Liver (tissue), 8 donors: ENCODE measurements at regions not wholly inside any gene's neighbourhood (a gene's known extent, or its start where the extent isn't known, plus 50 kb on each side); places are given as distances from the start of the nearest gene placed in this dataset.

ENCODE experiments used
- DNase-seq: peaks from one replicate; pipeline ENCODE4 v3.0.0-alpha.2; 2017; ENCODE audit warnings: low spot score
- H3K27ac ChIP-seq, 2 donors: one replicate each; pipeline ENCODE4 v1.7.0; 2013; ENCODE audit warnings: inconsistent platforms in 2 of 2, low read length in 2 of 2, control low read depth in 1 of 2, low read depth in 1 of 2, mild to moderate bottlenecking in 1 of 2
- H3K27me3 ChIP-seq, 4 donors: one replicate each; pipeline versions ENCODE4 v1.6.1 to v1.7.0; 2013; ENCODE audit warnings: low read length in 3 of 4, inconsistent platforms in 1 of 4, mild to moderate bottlenecking in 1 of 4, moderate library complexity in 1 of 4; ENCODE audit not compliant: control insufficient read depth in 4 of 4, insufficient read depth in 4 of 4
- H3K36me3 ChIP-seq, 4 donors: one replicate each; pipeline versions ENCODE4 v1.6.1 to v1.7.0; 2013; ENCODE audit warnings: low read length in 3 of 4, mild to moderate bottlenecking in 3 of 4, low read depth in 1 of 4, moderate library complexity in 1 of 4; ENCODE audit not compliant: control insufficient read depth in 4 of 4, insufficient read depth in 3 of 4
- H3K4me1 ChIP-seq, 4 donors: one replicate each; pipeline versions ENCODE4 v1.6.1 to v1.7.0; 2013; ENCODE audit warnings: low read length in 3 of 4, mild to moderate bottlenecking in 3 of 4, moderate library complexity in 1 of 4; ENCODE audit not compliant: control insufficient read depth in 4 of 4, insufficient read depth in 4 of 4
- H3K4me3 ChIP-seq, 3 donors: one replicate each; pipeline versions ENCODE4 v1.6.1 to v1.7.0; 2013; ENCODE audit warnings: low read length in 3 of 3, control low read depth in 1 of 3, low read depth in 1 of 3, mild to moderate bottlenecking in 1 of 3
- H3K9ac ChIP-seq, 2 donors: one replicate each; pipeline ENCODE4 v1.7.0; 2013; ENCODE audit warnings: low read length in 2 of 2, mild to moderate bottlenecking in 2 of 2, moderate library complexity in 2 of 2, control low read depth in 1 of 2, low read depth in 1 of 2
- H3K9me3 ChIP-seq, 4 donors: one replicate each; pipeline versions ENCODE4 v1.6.1 to v1.7.0; 2013; ENCODE audit warnings: low read length in 3 of 4; ENCODE audit not compliant: control insufficient read depth in 4 of 4
- EGR1 ChIP-seq, 2 donors: IDR thresholded peaks; 2 replicates each; pipeline ENCODE4 v1.6.1; 2016 to 2018; ENCODE audit warnings: antibody characterized with exemption in 2 of 2, low read depth in 2 of 2
- FOXA1 ChIP-seq: IDR thresholded peaks from 2 replicates; pipeline ENCODE4 v1.6.1; 2016; ENCODE audit warnings: antibody characterized with exemption
- FOXA2 ChIP-seq: IDR thresholded peaks from 2 replicates; pipeline ENCODE4 v1.6.1; 2016; ENCODE audit warnings: antibody characterized with exemption
- GABPA ChIP-seq, 2 donors: IDR thresholded peaks in 1 of 2; conservative IDR thresholded peaks in 1 of 2; 2 replicates each; pipeline ENCODE4 v1.6.1; 2016; ENCODE audit warnings: antibody characterized with exemption in 2 of 2, mild to moderate bottlenecking in 1 of 2, moderate library complexity in 1 of 2
- HNF4A ChIP-seq, 2 donors: conservative IDR thresholded peaks; 2 replicates each; pipeline ENCODE4 v1.6.1; 2016; ENCODE audit warnings: antibody characterized with exemption in 2 of 2, mild to moderate bottlenecking in 2 of 2
- HNF4G ChIP-seq: IDR thresholded peaks from 2 replicates; pipeline ENCODE4 v1.6.1; 2016; ENCODE audit warnings: antibody characterized with exemption
- JUND ChIP-seq, 2 donors: IDR thresholded peaks; 2 replicates each; pipeline ENCODE4 v1.6.1; 2016; ENCODE audit warnings: antibody characterized with exemption in 2 of 2
- NR2F2 ChIP-seq: IDR thresholded peaks from 2 replicates; pipeline ENCODE4 v1.6.1; 2016; ENCODE audit warnings: antibody characterized with exemption
- RAD21 ChIP-seq, 2 donors: IDR thresholded peaks; 2 replicates each; pipeline ENCODE4 v1.6.1; 2016; ENCODE audit warnings: antibody characterized with exemption in 2 of 2, mild to moderate bottlenecking in 2 of 2
- RXRA ChIP-seq, 2 donors: IDR thresholded peaks; 2 replicates each; pipeline ENCODE4 v1.6.1; 2017 to 2018; ENCODE audit warnings: antibody characterized with exemption in 2 of 2, mild to moderate bottlenecking in 1 of 2
- SP1 ChIP-seq: IDR thresholded peaks from 2 replicates; pipeline ENCODE4 v1.6.1; 2018; ENCODE audit warnings: antibody characterized with exemption, mild to moderate bottlenecking
- TAF1 ChIP-seq: conservative IDR thresholded peaks from 2 replicates; pipeline ENCODE4 v1.6.1; 2016; ENCODE audit warnings: antibody characterized with exemption, mild to moderate bottlenecking
- YY1 ChIP-seq: IDR thresholded peaks from 2 replicates; pipeline ENCODE4 v1.6.1; 2016; ENCODE audit warnings: antibody characterized with exemption, mild to moderate bottlenecking
- WGBS: extraction: QIAGEN DNeasy Blood & Tissue Kit; methylation state at CpG from one replicate; pipeline ENCODE4 v1.1.7; 2013; 5-methylcytosine and 5-hydroxymethylcytosine counted together
- TF ChIP-seq, protein P1 (sequence below): IDR thresholded peaks from 2 replicates; pipeline ENCODE4 v1.6.1; 2016; ENCODE audit warnings: antibody characterized with exemption
- TF ChIP-seq, protein P2 (sequence below): IDR thresholded peaks from 2 replicates; pipeline ENCODE4 v1.6.1; 2016; ENCODE audit warnings: antibody characterized with exemption, mild to moderate bottlenecking
- TF ChIP-seq, protein P3 (sequence below): IDR thresholded peaks from 2 replicates; pipeline ENCODE4 v1.6.1; 2016; ENCODE audit warnings: antibody characterized with exemption
- TF ChIP-seq, protein P4 (sequence below): IDR thresholded peaks from 2 replicates; pipeline ENCODE4 v1.6.1; 2016; ENCODE audit warnings: antibody characterized with exemption
- TF ChIP-seq, protein P5 (sequence below): fragments of 150-350 bp; IDR thresholded peaks from 2 replicates; pipeline ENCODE4 v1.5.1; 2017; ENCODE audit warnings: improper control_type of control experiment, low read depth, low read length; ENCODE audit not compliant: missing input control
- donor health status: healthy.
- donor health status: healthy.
- donor health status: healthy.
- donor health status: healthy.
- donor health status: healthy.

DNA sequence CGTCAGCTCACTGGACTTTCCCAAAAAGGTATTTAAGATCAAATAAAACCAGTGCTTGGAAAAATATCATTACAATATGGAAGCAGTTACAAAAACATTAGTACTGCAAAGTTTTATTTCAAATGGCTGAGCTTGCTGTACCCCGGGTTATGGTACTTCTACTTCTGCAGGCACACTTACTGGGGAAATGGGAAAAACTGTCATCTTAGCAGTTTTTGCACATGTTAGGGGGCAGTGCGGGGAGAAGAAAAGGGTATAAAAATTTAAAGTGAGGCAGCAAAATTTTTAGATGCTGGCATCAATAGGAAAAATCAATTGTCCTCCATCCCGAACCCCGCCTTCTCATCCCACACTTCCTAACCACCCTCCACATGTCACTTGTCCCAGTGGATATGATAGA, 133.4 kb downstream of the ATG4C start:
- no peak overlapping the region for H3K27ac ChIP-seq
- H3K27me3 ChIP-seq: peaks cover 0 to 2% (median 0%) of the 10 kb centered on the region in 4 donors
- no peak overlapping the region for H3K9ac ChIP-seq
- TF ChIP-seq NR2F2 (no peak), RAD21 (IDR thresholded peaks at IDR 0.05) (no peak), HNF4A (conservative IDR thresholded peaks at IDR 0.05) (no peak), YY1 (no peak), GABPA (IDR thresholded peaks at IDR 0.05 in 1 of 2, conservative IDR thresholded peaks at IDR 0.05 in 1 of 2) (no peak), JUND (IDR thresholded peaks at IDR 0.05) (no peak), HNF4G (no peak), RXRA (IDR thresholded peaks at IDR 0.05) (no peak), FOXA2 (no peak), TAF1 (no peak), SP1 (no peak), FOXA1 (no peak), EGR1 (IDR thresholded peaks at IDR 0.05; ENCODE audit: low read depth in 2 of 2) (no peak)
- TF ChIP-seq, protein P1, sequence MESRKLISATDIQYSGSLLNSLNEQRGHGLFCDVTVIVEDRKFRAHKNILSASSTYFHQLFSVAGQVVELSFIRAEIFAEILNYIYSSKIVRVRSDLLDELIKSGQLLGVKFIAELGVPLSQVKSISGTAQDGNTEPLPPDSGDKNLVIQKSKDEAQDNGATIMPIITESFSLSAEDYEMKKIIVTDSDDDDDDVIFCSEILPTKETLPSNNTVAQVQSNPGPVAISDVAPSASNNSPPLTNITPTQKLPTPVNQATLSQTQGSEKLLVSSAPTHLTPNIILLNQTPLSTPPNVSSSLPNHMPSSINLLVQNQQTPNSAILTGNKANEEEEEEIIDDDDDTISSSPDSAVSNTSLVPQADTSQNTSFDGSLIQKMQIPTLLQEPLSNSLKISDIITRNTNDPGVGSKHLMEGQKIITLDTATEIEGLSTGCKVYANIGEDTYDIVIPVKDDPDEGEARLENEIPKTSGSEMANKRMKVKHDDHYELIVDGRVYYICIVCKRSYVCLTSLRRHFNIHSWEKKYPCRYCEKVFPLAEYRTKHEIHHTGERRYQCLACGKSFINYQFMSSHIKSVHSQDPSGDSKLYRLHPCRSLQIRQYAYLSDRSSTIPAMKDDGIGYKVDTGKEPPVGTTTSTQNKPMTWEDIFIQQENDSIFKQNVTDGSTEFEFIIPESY: no peak
- TF ChIP-seq, protein P2, sequence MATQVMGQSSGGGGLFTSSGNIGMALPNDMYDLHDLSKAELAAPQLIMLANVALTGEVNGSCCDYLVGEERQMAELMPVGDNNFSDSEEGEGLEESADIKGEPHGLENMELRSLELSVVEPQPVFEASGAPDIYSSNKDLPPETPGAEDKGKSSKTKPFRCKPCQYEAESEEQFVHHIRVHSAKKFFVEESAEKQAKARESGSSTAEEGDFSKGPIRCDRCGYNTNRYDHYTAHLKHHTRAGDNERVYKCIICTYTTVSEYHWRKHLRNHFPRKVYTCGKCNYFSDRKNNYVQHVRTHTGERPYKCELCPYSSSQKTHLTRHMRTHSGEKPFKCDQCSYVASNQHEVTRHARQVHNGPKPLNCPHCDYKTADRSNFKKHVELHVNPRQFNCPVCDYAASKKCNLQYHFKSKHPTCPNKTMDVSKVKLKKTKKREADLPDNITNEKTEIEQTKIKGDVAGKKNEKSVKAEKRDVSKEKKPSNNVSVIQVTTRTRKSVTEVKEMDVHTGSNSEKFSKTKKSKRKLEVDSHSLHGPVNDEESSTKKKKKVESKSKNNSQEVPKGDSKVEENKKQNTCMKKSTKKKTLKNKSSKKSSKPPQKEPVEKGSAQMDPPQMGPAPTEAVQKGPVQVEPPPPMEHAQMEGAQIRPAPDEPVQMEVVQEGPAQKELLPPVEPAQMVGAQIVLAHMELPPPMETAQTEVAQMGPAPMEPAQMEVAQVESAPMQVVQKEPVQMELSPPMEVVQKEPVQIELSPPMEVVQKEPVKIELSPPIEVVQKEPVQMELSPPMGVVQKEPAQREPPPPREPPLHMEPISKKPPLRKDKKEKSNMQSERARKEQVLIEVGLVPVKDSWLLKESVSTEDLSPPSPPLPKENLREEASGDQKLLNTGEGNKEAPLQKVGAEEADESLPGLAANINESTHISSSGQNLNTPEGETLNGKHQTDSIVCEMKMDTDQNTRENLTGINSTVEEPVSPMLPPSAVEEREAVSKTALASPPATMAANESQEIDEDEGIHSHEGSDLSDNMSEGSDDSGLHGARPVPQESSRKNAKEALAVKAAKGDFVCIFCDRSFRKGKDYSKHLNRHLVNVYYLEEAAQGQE: no peak
- TF ChIP-seq, protein P3, sequence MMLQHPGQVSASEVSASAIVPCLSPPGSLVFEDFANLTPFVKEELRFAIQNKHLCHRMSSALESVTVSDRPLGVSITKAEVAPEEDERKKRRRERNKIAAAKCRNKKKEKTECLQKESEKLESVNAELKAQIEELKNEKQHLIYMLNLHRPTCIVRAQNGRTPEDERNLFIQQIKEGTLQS: no peak
- TF ChIP-seq, protein P4, sequence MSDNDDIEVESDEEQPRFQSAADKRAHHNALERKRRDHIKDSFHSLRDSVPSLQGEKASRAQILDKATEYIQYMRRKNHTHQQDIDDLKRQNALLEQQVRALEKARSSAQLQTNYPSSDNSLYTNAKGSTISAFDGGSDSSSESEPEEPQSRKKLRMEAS: no peak
- TF ChIP-seq, protein P5, sequence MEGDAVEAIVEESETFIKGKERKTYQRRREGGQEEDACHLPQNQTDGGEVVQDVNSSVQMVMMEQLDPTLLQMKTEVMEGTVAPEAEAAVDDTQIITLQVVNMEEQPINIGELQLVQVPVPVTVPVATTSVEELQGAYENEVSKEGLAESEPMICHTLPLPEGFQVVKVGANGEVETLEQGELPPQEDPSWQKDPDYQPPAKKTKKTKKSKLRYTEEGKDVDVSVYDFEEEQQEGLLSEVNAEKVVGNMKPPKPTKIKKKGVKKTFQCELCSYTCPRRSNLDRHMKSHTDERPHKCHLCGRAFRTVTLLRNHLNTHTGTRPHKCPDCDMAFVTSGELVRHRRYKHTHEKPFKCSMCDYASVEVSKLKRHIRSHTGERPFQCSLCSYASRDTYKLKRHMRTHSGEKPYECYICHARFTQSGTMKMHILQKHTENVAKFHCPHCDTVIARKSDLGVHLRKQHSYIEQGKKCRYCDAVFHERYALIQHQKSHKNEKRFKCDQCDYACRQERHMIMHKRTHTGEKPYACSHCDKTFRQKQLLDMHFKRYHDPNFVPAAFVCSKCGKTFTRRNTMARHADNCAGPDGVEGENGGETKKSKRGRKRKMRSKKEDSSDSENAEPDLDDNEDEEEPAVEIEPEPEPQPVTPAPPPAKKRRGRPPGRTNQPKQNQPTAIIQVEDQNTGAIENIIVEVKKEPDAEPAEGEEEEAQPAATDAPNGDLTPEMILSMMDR: no peak
- DNase-seq: no peak
- H3K4me3 ChIP-seq: no peak overlapping the region
- no peaks in the 10 kb centered on the region for H3K4me1 ChIP-seq
- no peaks in the 10 kb centered on the region for H3K36me3 ChIP-seq
- 95% methylated on average over 5 of the region's 5 CpGs for WGBS
- no peaks in the 10 kb centered on the region for H3K9me3 ChIP-seq
